Activated naive CD8-positive, alpha-beta T cell treated with anti-CD3 and anti-CD28 coated beads, Interleukin-2, amount 10 ng/mL, durations not matched to agents 7 days and 5 days (primary cell): ENCODE measurements at regions not wholly inside any gene's neighbourhood (a gene's known extent, or its start where the extent isn't known, plus 50 kb on each side); places are given as distances from the start of the nearest gene placed in this dataset.

Experiments
- ATAC-seq: fragments of 150-1000 bp; cut with Tn5 transposase; one replicate; pipeline ENCODE4 v1.10.0; 2021; ENCODE audit warnings: low read depth, moderate library complexity
- POLR2A ChIA-PET: fragments of 350-600 bp; sonication (Branson Sonifier 250); formaldehyde crosslinking; loops from one replicate; lab custom pipeline; 2021; ENCODE audit warnings: antibody characterized with exemption; lab: Charles Lee
- DNase-seq: peaks from one replicate; pipeline ENCODE4 v3.0.0; 2021
- H3K27ac Mint-ChIP-seq: one replicate; pipeline ENCODE4 v1.8.0; 2022; ENCODE audit warnings: mild to moderate bottlenecking, mixed read lengths
- H3K27me3 Mint-ChIP-seq: one replicate; pipeline ENCODE4 v1.8.0; 2022; ENCODE audit warnings: mild to moderate bottlenecking, moderate library complexity, mixed read lengths
- H3K36me3 Mint-ChIP-seq: one replicate; pipeline ENCODE4 v1.8.0; 2021; ENCODE audit warnings: mild to moderate bottlenecking, mixed read lengths
- H3K4me1 Mint-ChIP-seq: one replicate; pipeline ENCODE4 v1.8.0; 2021; ENCODE audit warnings: mixed read lengths
- H3K4me3 Mint-ChIP-seq: one replicate; pipeline ENCODE4 v1.8.0; 2022; ENCODE audit warnings: mild to moderate bottlenecking, moderate library complexity, mixed read lengths
- H3K9me3 Mint-ChIP-seq: one replicate; pipeline ENCODE4 v1.8.0; 2021; ENCODE audit warnings: mixed read lengths

- Mint-ChIP-seq H3K27me3 (no peaks in the 10 kb centered on the region), H3K36me3 (peaks cover 5% of the 10 kb centered on the region), H3K4me3 (no peak overlapping the region), H3K9me3 (peaks cover 6% of the 10 kb centered on the region), H3K27ac (no peak overlapping the region), H3K4me1 (peaks cover 4% of the 10 kb centered on the region)
- POLR2A ChIA-PET: no interaction called here
- ATAC-seq (no peak), DNase-seq (no peak)
These were observed 95.7 kb downstream of the ICOS start for GRCh38 chr2:204032301-204032700.

GRCh38 chr2:204033611-204034495 lies 97.3 kb downstream of the ICOS start:
- POLR2A ChIA-PET: no interaction called here
- Mint-ChIP-seq H3K27me3 (no peaks in the 10 kb centered on the region), H3K4me3 (no peak overlapping the region), H3K36me3 (peaks cover 5% of the 10 kb centered on the region), H3K9me3 (peaks cover 6% of the 10 kb centered on the region), H3K27ac (no peak overlapping the region), H3K4me1 (peaks cover 4% of the 10 kb centered on the region)
- DNase-seq (no peak), ATAC-seq (no peak)

GRCh38 chr2:204036706-204037105 lies 100.1 kb downstream of the ICOS start:
- no peak overlapping the region for H3K4me3 Mint-ChIP-seq
- peaks cover 4% of the 10 kb centered on the region for H3K4me1 Mint-ChIP-seq
- peaks cover 4% of the 10 kb centered on the region for H3K36me3 Mint-ChIP-seq
- H3K9me3 Mint-ChIP-seq: peaks cover 5% of the 10 kb centered on the region
- DNase-seq: no peak
- POLR2A ChIA-PET: no interaction called here
- no peak overlapping the region for H3K27ac Mint-ChIP-seq
- ATAC-seq: no peak
- no peaks in the 10 kb centered on the region for H3K27me3 Mint-ChIP-seq

DNA sequence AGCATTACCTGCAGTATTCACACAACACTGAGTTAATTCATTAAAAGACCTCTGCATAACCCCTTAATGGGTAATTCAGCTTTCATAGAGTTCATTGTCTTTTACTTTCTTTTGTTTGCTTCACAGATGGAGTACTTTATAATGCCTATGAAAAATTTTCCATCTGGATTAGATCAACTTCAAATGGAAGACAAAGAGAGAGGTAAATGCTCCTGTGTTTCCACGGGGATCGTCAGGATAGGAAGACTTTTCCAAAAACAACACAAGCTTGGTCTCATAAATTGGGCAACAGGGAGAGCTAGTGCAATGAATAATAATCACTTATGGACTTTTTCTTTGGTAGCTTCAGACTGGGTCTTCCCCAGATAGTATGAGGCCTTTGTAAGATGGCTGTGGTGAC lies 100.7 kb downstream of the ICOS start:
- DNase-seq (no peak), ATAC-seq (no peak)
- POLR2A ChIA-PET: no interaction called here
- H3K4me3 Mint-ChIP-seq: no peak overlapping the region
- H3K27ac Mint-ChIP-seq: no peak overlapping the region
- peaks cover 6% of the 10 kb centered on the region for H3K9me3 Mint-ChIP-seq
- H3K36me3 Mint-ChIP-seq: peaks cover 4% of the 10 kb centered on the region
- peaks cover 4% of the 10 kb centered on the region for H3K4me1 Mint-ChIP-seq
- no peaks in the 10 kb centered on the region for H3K27me3 Mint-ChIP-seq

DNA sequence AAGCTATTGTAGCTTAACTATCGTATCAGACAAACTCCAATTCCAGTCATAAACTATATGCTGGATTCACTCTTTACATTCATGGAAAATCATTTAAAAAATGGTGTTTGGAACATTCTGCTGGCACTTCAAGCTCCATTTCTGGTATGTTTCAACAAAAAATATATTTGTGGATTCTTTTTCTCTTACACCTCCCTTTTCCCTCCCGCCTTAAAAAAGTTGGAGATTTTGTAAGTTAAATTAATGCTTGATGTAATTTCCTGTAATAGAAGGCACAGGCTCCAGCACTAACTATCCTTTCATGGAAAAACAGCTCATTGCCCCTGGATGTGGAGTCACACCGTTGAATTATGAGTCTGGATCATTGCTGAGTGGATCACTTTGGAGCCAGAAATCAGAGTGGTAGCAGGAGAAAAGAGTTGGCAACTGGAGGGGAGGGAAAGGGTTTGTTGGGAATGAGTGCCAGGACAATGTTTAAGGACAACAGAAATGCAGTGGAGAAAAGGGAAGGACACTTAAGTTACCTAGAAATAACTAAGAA lies 102.8 kb downstream of the ICOS start:
- Mint-ChIP-seq H3K9me3 (peaks cover 6% of the 10 kb centered on the region), H3K27me3 (no peaks in the 10 kb centered on the region), H3K36me3 (peaks cover 6% of the 10 kb centered on the region), H3K27ac (no peak overlapping the region), H3K4me3 (no peak overlapping the region), H3K4me1 (peaks cover 4% of the 10 kb centered on the region)
- DNase-seq (no peak), ATAC-seq (no peak)
- POLR2A ChIA-PET: no interaction called here

GRCh38 chr2:204040016-204040415 lies 103.5 kb downstream of the ICOS start:
- no peak overlapping the region for H3K4me3 Mint-ChIP-seq
- peaks cover 10% of the 10 kb centered on the region for H3K4me1 Mint-ChIP-seq
- H3K9me3 Mint-ChIP-seq: peaks cover 7% of the 10 kb centered on the region
- H3K27me3 Mint-ChIP-seq: no peaks in the 10 kb centered on the region
- no peak overlapping the region for H3K27ac Mint-ChIP-seq
- ATAC-seq (no peak), DNase-seq (no peak)
- POLR2A ChIA-PET: no interaction called here
- H3K36me3 Mint-ChIP-seq: peaks cover 8% of the 10 kb centered on the region

- ATAC-seq: no peak
These were observed 105.8 kb downstream of the ICOS start for GRCh38 chr2:204042401-204042800.

DNA sequence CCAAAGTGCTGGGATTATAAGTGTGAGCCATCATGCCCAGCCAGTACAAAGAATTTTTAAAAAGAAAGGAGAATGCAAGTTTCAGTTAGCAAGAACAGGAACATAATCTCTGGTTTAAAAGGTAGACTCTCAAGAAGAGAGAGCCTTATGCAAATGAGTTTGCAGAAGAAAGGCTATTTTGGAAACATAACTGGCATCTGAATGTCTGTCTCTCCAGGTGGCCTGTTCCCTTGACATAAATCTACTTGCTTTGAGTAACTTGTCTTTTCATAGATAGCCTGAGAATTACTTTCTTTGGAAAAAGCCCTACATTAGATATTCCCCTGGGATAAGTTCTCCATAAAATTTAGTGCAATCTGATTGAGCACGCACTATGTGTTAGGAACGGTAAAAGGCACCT lies 109.6 kb downstream of the ICOS start:
- Mint-ChIP-seq H3K9me3 (peaks cover 3% of the 10 kb centered on the region), H3K4me1 (peaks cover 21% of the 10 kb centered on the region), H3K27me3 (no peaks in the 10 kb centered on the region), H3K36me3 (peaks cover 3% of the 10 kb centered on the region), H3K4me3 (no peak overlapping the region), H3K27ac (no peak overlapping the region)
- POLR2A ChIA-PET: no interaction called here
- DNase-seq (no peak), ATAC-seq (no peak)

More at GRCh38 chr2:204042401-204042800, 105.8 kb downstream of the ICOS start:
- Mint-ChIP-seq H3K27ac (no peak overlapping the region), H3K36me3 (peaks cover 3% of the 10 kb centered on the region), H3K4me3 (no peak overlapping the region), H3K4me1 (peaks cover 6% of the 10 kb centered on the region), H3K9me3 (peaks cover 3% of the 10 kb centered on the region), H3K27me3 (no peaks in the 10 kb centered on the region)
- POLR2A ChIA-PET: no interaction called here
- DNase-seq: no peak

GRCh38 chr2:204049635-204050034 lies 113.1 kb downstream of the ICOS start:
- H3K36me3 Mint-ChIP-seq: peaks cover under 1% of the 10 kb centered on the region
- H3K27ac Mint-ChIP-seq: no peak overlapping the region
- H3K4me3 Mint-ChIP-seq: no peak overlapping the region
- no peaks in the 10 kb centered on the region for H3K27me3 Mint-ChIP-seq
- ATAC-seq: peak; percentile 70
- H3K9me3 Mint-ChIP-seq: peaks cover under 1% of the 10 kb centered on the region
- H3K4me1 Mint-ChIP-seq: peaks cover 19% of the 10 kb centered on the region
- POLR2A ChIA-PET: interaction anchor here (0.7 kb wide), 1 partner anchor 1948 kb away, joined by 4 read pairs; no protein-coding TSS in a partner anchor
- DNase-seq: no peak

DNA sequence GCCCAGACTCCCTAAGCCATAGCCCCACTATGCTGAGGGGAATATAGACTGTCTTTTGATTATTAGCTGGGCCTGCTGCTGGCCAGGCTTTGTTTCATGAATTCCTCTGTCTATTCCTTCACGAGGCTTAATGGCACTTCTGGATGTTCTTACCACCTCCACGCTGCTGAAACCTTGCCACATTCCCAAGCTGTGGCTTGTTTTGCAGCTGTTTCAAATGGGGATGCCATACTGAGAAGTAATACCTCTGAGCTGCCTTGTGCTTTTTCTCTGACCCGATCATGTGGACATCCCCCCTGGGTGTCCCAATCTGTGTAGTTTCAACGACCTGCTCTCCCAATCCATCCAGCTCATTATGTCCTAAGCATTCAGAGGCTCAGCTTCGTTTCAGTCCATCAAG lies 114.1 kb downstream of the ICOS start:
- H3K9me3 Mint-ChIP-seq: no peaks in the 10 kb centered on the region
- no peaks in the 10 kb centered on the region for H3K36me3 Mint-ChIP-seq
- ATAC-seq: no peak
- no peaks in the 10 kb centered on the region for H3K27me3 Mint-ChIP-seq
- H3K4me3 Mint-ChIP-seq: no peak overlapping the region
- POLR2A ChIA-PET: no interaction called here
- H3K4me1 Mint-ChIP-seq: peaks cover 14% of the 10 kb centered on the region
- DNase-seq: no peak
- no peak overlapping the region for H3K27ac Mint-ChIP-seq

- peaks cover 14% of the 10 kb centered on the region for H3K4me1 Mint-ChIP-seq
- no peaks in the 10 kb centered on the region for H3K27me3 Mint-ChIP-seq
- no peak overlapping the region for H3K27ac Mint-ChIP-seq
- no peaks in the 10 kb centered on the region for H3K9me3 Mint-ChIP-seq
- no peaks in the 10 kb centered on the region for H3K36me3 Mint-ChIP-seq
- POLR2A ChIA-PET: no interaction called here
- no peak for ATAC-seq
- no peak for DNase-seq
- no peak overlapping the region for H3K4me3 Mint-ChIP-seq
These were observed 114.9 kb downstream of the ICOS start for GRCh38 chr2:204051476-204051875.

DNA sequence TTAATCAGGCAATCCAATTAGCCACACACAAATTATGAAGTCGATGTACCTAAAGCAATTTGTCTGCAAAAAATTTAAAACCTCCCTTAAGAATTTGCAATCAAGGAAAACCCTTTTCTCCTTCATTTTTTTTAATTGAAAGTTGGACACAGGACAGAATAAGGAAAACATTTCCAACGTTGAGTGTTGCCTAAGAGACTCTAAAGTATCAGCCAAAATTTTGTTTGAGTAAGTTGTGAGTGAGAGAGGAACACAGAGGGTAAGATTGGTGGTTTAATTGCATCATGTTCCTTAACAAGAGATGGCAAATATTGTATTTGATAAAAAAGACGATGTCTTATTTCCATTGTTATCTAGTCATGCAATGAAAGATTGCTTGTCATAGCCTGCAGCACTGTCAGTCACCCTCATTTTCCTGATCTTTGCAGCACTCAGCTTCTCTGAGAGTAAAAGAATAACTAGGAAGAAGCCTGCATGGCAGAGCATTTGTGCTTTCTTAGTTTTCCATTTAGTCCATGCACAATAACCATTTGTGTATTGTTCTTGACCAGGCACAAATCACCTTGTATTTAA lies 115.5 kb downstream of the ICOS start:
- DNase-seq: no peak
- no peaks in the 10 kb centered on the region for H3K36me3 Mint-ChIP-seq
- ATAC-seq: no peak
- H3K27me3 Mint-ChIP-seq: no peaks in the 10 kb centered on the region
- H3K9me3 Mint-ChIP-seq: no peaks in the 10 kb centered on the region
- peaks cover 14% of the 10 kb centered on the region for H3K4me1 Mint-ChIP-seq
- POLR2A ChIA-PET: no interaction called here
- no peak overlapping the region for H3K4me3 Mint-ChIP-seq
- no peak overlapping the region for H3K27ac Mint-ChIP-seq

GRCh38 chr2:204059016-204059415 lies 122.5 kb downstream of the ICOS start:
- Mint-ChIP-seq H3K9me3 (no peaks in the 10 kb centered on the region), H3K36me3 (no peaks in the 10 kb centered on the region), H3K4me1 (no peaks in the 10 kb centered on the region), H3K27me3 (peaks cover 3% of the 10 kb centered on the region), H3K4me3 (no peak overlapping the region), H3K27ac (no peak overlapping the region)
- POLR2A ChIA-PET: no interaction called here
- ATAC-seq: no peak
- DNase-seq: no peak

DNA sequence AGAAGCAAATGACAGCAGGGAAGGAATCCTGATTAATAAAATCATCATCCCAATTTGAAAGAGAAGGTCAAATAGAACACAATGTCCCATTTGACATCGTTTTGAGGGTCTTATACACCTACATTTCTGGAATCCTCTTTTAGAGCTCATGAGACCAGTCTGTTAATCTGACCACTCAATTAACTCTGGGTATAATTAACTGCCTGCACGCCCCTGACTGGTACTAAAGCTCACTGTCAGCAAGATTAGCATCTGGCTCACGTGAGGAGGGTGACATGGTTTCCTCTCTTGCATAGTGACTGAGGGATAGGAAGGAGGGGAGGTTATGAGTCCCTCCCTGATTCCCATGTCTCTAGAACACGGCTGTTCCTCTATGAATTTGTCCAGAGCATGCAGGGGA lies 124.3 kb downstream of the ICOS start:
- Mint-ChIP-seq H3K4me1 (no peaks in the 10 kb centered on the region), H3K27ac (no peak overlapping the region)

More for the DNA sequence above, 124.3 kb downstream of the ICOS start:
- POLR2A ChIA-PET: no interaction called here
- H3K9me3 Mint-ChIP-seq: no peaks in the 10 kb centered on the region
- DNase-seq (no peak), ATAC-seq (no peak)
- H3K27me3 Mint-ChIP-seq: peaks cover 3% of the 10 kb centered on the region
- no peak overlapping the region for H3K4me3 Mint-ChIP-seq
- H3K36me3 Mint-ChIP-seq: no peaks in the 10 kb centered on the region
